Activated CD4-positive, CD25-positive, alpha-beta regulatory T cell treated with anti-CD3 and anti-CD28 coated beads, Interleukin-2, amount 50 U/mL, for 24 hours (primary cell): ENCODE measurements at regions not wholly inside any gene's neighbourhood (a gene's known extent, or its start where the extent isn't known, plus 50 kb on each side); places are given as distances from the start of the nearest gene placed in this dataset.
A peak's percentile ranks its signal among the peaks of the same experiment; 100 is the strongest.
"Not testable (repeated sequence)": the region's sequence is repeated elsewhere in the genome, so short reads cannot be mapped to it uniquely, and the experiment has no call there.

ENCODE experiments used
- ATAC-seq, 2 donors: fragments of 150-1000 bp; cut with Tn5 transposase; one replicate each; pipeline ENCODE4 v1.10.0; 2021; ENCODE audit warnings: mild to moderate bottlenecking in 1 of 2, moderate library complexity in 1 of 2

GRCh38 chr5:135154961-135155360 is 120.9 kb upstream of the PITX1 start:
- no peak for ATAC-seq

- no peak for ATAC-seq
These were observed 120.2 kb upstream of the PITX1 start for GRCh38 chr5:135154197-135154596.

GRCh38 chr5:135153661-135154060 is 119.6 kb upstream of the PITX1 start:
- ATAC-seq = no peak

GRCh38 chr5:135153259-135153658 is 119.2 kb upstream of the PITX1 start:
- ATAC-seq = no peak

GRCh38 chr5:135151660-135152059 is 117.6 kb upstream of the PITX1 start:
- ATAC-seq = not testable (repeated sequence)

GRCh38 chr5:135151256-135151655 is 117.2 kb upstream of the PITX1 start:
- no peak for ATAC-seq

- no peak for ATAC-seq
These were observed 116.7 kb upstream of the PITX1 start for GRCh38 chr5:135150767-135151166.

- ATAC-seq = no peak
These were observed 116.1 kb upstream of the PITX1 start for GRCh38 chr5:135149956-135150723.

GRCh38 chr5:135149229-135149955 is 115.4 kb upstream of the PITX1 start:
- no peak for ATAC-seq

GRCh38 chr5:135147294-135148090 is 113.5 kb upstream of the PITX1 start:
- no peak for ATAC-seq

GRCh38 chr5:135145985-135146384 is 112.0 kb upstream of the PITX1 start:
- ATAC-seq = no peak

- not testable (repeated sequence) for ATAC-seq
These were observed 109.7 kb upstream of the PITX1 start for GRCh38 chr5:135143682-135144081.

- ATAC-seq = no peak
These were observed 107.6 kb upstream of the PITX1 start for GRCh38 chr5:135141303-135142268.

GRCh38 chr5:135140446-135141204 is 106.6 kb upstream of the PITX1 start:
- ATAC-seq = peak in 1 of 2 donors; percentile 25

- no peak for ATAC-seq
These were observed 105.5 kb upstream of the PITX1 start for GRCh38 chr5:135139381-135140134.

- ATAC-seq = no peak
These were observed 104.3 kb upstream of the PITX1 start for GRCh38 chr5:135138116-135138850.

- no peak for ATAC-seq
These were observed 103.3 kb upstream of the PITX1 start for GRCh38 chr5:135137146-135137915.

- no peak for ATAC-seq
These were observed 102.5 kb upstream of the PITX1 start for GRCh38 chr5:135136546-135136945.
